NCI-H1417 (cell line): ENCODE measurements at regions not wholly inside any gene's neighbourhood (a gene's known extent, or its start where the extent isn't known, plus 50 kb on each side); places are given as distances from the start of the nearest gene placed in this dataset.

Experiments used
- DNase-seq, 3 experiments: peaks; one replicate each; lab custom pipeline; 2025; lab: John Stamatoyannopoulos, UW

- no peak for DNase-seq
Measured at GRCh38 chr14:53896726-53897125, 59.9 kb downstream of the BMP4 start.

GRCh38 chr14:53894456-53894855 is 62.2 kb downstream of the BMP4 start:
- no peak for DNase-seq

GRCh38 chr14:53893374-53893773 is 63.3 kb downstream of the BMP4 start:
- DNase-seq, result no peak

- DNase-seq, result no peak
Measured at GRCh38 chr14:53890611-53891101, 66.0 kb downstream of the BMP4 start.

GRCh38 chr14:53888535-53889386 is 67.9 kb downstream of the BMP4 start:
- no peak for DNase-seq

- DNase-seq, result no peak
Measured at GRCh38 chr14:53885136-53885640, 71.4 kb downstream of the BMP4 start.

- DNase-seq, result no peak
Measured at GRCh38 chr14:53884601-53885000, 72.0 kb downstream of the BMP4 start.

- no peak for DNase-seq
Measured at GRCh38 chr14:53883739-53884138, 72.9 kb downstream of the BMP4 start.

- no peak for DNase-seq
Measured at GRCh38 chr14:53882684-53883083, 73.9 kb downstream of the BMP4 start.

- DNase-seq, result no peak
Measured at GRCh38 chr14:53881921-53882320, 74.7 kb downstream of the BMP4 start.

- DNase-seq, result no peak
Measured at GRCh38 chr14:53881161-53881871, 75.3 kb downstream of the BMP4 start.

GRCh38 chr14:53880761-53881160 is 75.9 kb downstream of the BMP4 start:
- DNase-seq, result no peak

- no peak for DNase-seq
Measured at GRCh38 chr14:53879747-53880146, 76.9 kb downstream of the BMP4 start.

- peak in 1 of 3 experiments; percentile 35 for DNase-seq
Measured at GRCh38 chr14:53879022-53879686, 77.5 kb downstream of the BMP4 start.

- no peak for DNase-seq
Measured at GRCh38 chr14:53875324-53875897, 81.2 kb downstream of the BMP4 start.

GRCh38 chr14:53874704-53875103 is 81.9 kb downstream of the BMP4 start:
- no peak for DNase-seq

GRCh38 chr14:53872681-53873089 is 83.9 kb downstream of the BMP4 start:
- DNase-seq, result no peak

GRCh38 chr14:53871951-53872350 is 84.7 kb downstream of the BMP4 start:
- DNase-seq, result no peak

- no peak for DNase-seq
Measured at GRCh38 chr14:53871011-53871410, 85.6 kb downstream of the BMP4 start.

- no peak for DNase-seq
Measured at GRCh38 chr14:53865711-53866110, 90.9 kb downstream of the BMP4 start.

- DNase-seq, result no peak
Measured at GRCh38 chr14:53861781-53862180, 94.8 kb downstream of the BMP4 start.

GRCh38 chr14:53858345-53858684 is 98.3 kb downstream of the BMP4 start:
- no peak for DNase-seq
